Activated CD8-positive, alpha-beta T cell treated with anti-CD3 and anti-CD28 coated beads for 36 hours (primary cell): ENCODE measurements at regions not wholly inside any gene's neighbourhood (a gene's known extent, or its start where the extent isn't known, plus 50 kb on each side); places are given as distances from the start of the nearest gene placed in this dataset.
"Not testable (repeated sequence)": the region's sequence is repeated elsewhere in the genome, so short reads cannot be mapped to it uniquely, and the experiment has no call there.

Source experiments
- ATAC-seq: fragments of 200-7000 bp; cut with Tn5 transposase; one replicate; pipeline ENCODE4 v1.10.0; 2021; ENCODE audit warnings: mild to moderate bottlenecking, moderate library complexity
- CTCF ChIA-PET: fragments of 350-600 bp; sonication (Branson Sonifier 250); formaldehyde crosslinking; loops from one replicate; lab custom pipeline; 2021; ENCODE audit warnings: antibody characterized with exemption; lab: Charles Lee
- POLR2A ChIA-PET: fragments of 350-600 bp; sonication (Branson Sonifier 250); formaldehyde crosslinking; loops from one replicate; lab custom pipeline; 2021; ENCODE audit warnings: antibody characterized with exemption; lab: Charles Lee
- DNase-seq: peaks from one replicate; pipeline ENCODE4 v3.0.0-alpha.2; 2020
- H3K27ac Mint-ChIP-seq: one replicate; pipeline ENCODE4 v1.8.0; 2021; ENCODE audit warnings: mild to moderate bottlenecking, mixed read lengths
- H3K27me3 Mint-ChIP-seq: one replicate; pipeline ENCODE4 v1.8.0; 2021; ENCODE audit warnings: mixed read lengths
- H3K36me3 Mint-ChIP-seq: one replicate; pipeline ENCODE4 v1.8.0; 2021; ENCODE audit warnings: low read depth, mixed read lengths
- H3K4me1 Mint-ChIP-seq: one replicate; pipeline ENCODE4 v1.8.0; 2021; ENCODE audit warnings: low read depth, mixed read lengths
- H3K4me3 Mint-ChIP-seq: one replicate; pipeline ENCODE4 v1.8.0; 2021; ENCODE audit warnings: mild to moderate bottlenecking, moderate library complexity, mixed read lengths
- H3K9me3 Mint-ChIP-seq: one replicate; pipeline ENCODE4 v1.8.0; 2021; ENCODE audit warnings: mixed read lengths
- CTCF ChIP-seq: fragments of 200-600 bp; IDR thresholded peaks from one replicate; pipeline ENCODE4 v1.8.0; 2022; ENCODE audit warnings: antibody characterized with exemption, mild to moderate bottlenecking
- intact Hi-C: fragments of 100-400 bp; cut with micrococcal nuclease; formaldehyde crosslinking; loops from one replicate; pipeline ENCODE4 v1.10.0; 2022

- CTCF ChIA-PET: no interaction called here
- no peak overlapping the region for H3K27ac Mint-ChIP-seq
- H3K36me3 Mint-ChIP-seq: no peaks in the 10 kb centered on the region
- no peaks in the 10 kb centered on the region for H3K9me3 Mint-ChIP-seq
- DNase-seq (no peak), ATAC-seq (no peak)
- intact Hi-C loops: no loop called here
- H3K4me3 Mint-ChIP-seq: no peak overlapping the region
- no peak for TF ChIP-seq CTCF
- POLR2A ChIA-PET: no interaction called here
- H3K4me1 Mint-ChIP-seq: no peaks in the 10 kb centered on the region
- H3K27me3 Mint-ChIP-seq: no peaks in the 10 kb centered on the region
Observed at GRCh38 chr5:179459771-179460170, 90.6 kb upstream of the RUFY1 start.

GRCh38 chr5:179457612-179458011 lies 92.7 kb upstream of the RUFY1 start:
- no peaks in the 10 kb centered on the region for H3K27me3 Mint-ChIP-seq
- CTCF ChIA-PET: no interaction called here
- H3K4me3 Mint-ChIP-seq: no peak overlapping the region
- no peaks in the 10 kb centered on the region for H3K4me1 Mint-ChIP-seq
- no peaks in the 10 kb centered on the region for H3K9me3 Mint-ChIP-seq
- intact Hi-C loops: no loop called here
- DNase-seq: no peak
- ATAC-seq: no peak
- H3K27ac Mint-ChIP-seq: no peak overlapping the region
- no peak for TF ChIP-seq CTCF
- no peaks in the 10 kb centered on the region for H3K36me3 Mint-ChIP-seq
- POLR2A ChIA-PET: no interaction called here

- H3K9me3 Mint-ChIP-seq, intact Hi-C loops, H3K27me3 Mint-ChIP-seq, H3K27ac Mint-ChIP-seq, POLR2A ChIA-PET, H3K36me3 Mint-ChIP-seq, ATAC-seq, H3K4me1 Mint-ChIP-seq, H3K4me3 Mint-ChIP-seq, CTCF ChIA-PET: not testable (repeated sequence)
- peak; percentile 12 for DNase-seq
Observed at GRCh38 chr5:179456075-179456474, 94.3 kb upstream of the RUFY1 start.

- intact Hi-C loops: no loop called here
- H3K4me1 Mint-ChIP-seq: no peaks in the 10 kb centered on the region
- ChIA-PET CTCF (interaction anchor here (0.6 kb wide), 1 partner anchor 38 kb away, joined by 3 read pairs; no protein-coding TSS in a partner anchor), POLR2A (no interaction called here)
- H3K36me3 Mint-ChIP-seq: no peaks in the 10 kb centered on the region
- no peak overlapping the region for H3K27ac Mint-ChIP-seq
- no peak for TF ChIP-seq CTCF
- DNase-seq (no peak), ATAC-seq (no peak)
- no peaks in the 10 kb centered on the region for H3K27me3 Mint-ChIP-seq
- H3K9me3 Mint-ChIP-seq: no peaks in the 10 kb centered on the region
- H3K4me3 Mint-ChIP-seq: no peak overlapping the region
Observed at GRCh38 chr5:179455320-179455719, 95.0 kb upstream of the RUFY1 start.

- POLR2A ChIA-PET: no interaction called here
- ATAC-seq: no peak
Observed at GRCh38 chr5:179454356-179454755, 96.0 kb upstream of the RUFY1 start.

More at GRCh38 chr5:179454356-179454755, 96.0 kb upstream of the RUFY1 start:
- CTCF ChIA-PET: no interaction called here
- intact Hi-C loops: no loop called here
- TF ChIP-seq CTCF: no peak
- no peaks in the 10 kb centered on the region for H3K27me3 Mint-ChIP-seq
- no peak overlapping the region for H3K4me3 Mint-ChIP-seq
- DNase-seq: no peak
- H3K36me3 Mint-ChIP-seq: no peaks in the 10 kb centered on the region
- H3K27ac Mint-ChIP-seq: no peak overlapping the region
- H3K9me3 Mint-ChIP-seq: peaks cover 4% of the 10 kb centered on the region
- no peaks in the 10 kb centered on the region for H3K4me1 Mint-ChIP-seq
